PFSK-1 (cell line): ENCODE measurements at regions not wholly inside any gene's neighbourhood (a gene's known extent, or its start where the extent isn't known, plus 50 kb on each side); places are given as distances from the start of the nearest gene placed in this dataset.

Experiments
- FOXP2 ChIP-seq: optimal IDR thresholded peaks from 2 replicates; pipeline ENCODE3; 2011; ENCODE audit warnings: borderline replicate concordance, control low read depth, inconsistent platforms; ENCODE audit not compliant: insufficient read depth; ENCODE audit errors: extremely low read length, extremely low read depth
- POLR2AphosphoS5 ChIP-seq: IDR thresholded peaks from 2 replicates; pipeline ENCODE4 v1.6.1; 2012; ENCODE audit warnings: low read depth, mild to moderate bottlenecking, control low read depth, low read length, moderate library complexity
- REST ChIP-seq, 2 experiments: IDR thresholded peaks; 2 replicates each; pipeline versions ENCODE4 v1.6.1 to v1.8.0; 2011 to 2012; ENCODE audit warnings: low read depth in 2 of 2, low read length in 2 of 2, control low read depth in 1 of 2, inconsistent platforms in 1 of 2, mild to moderate bottlenecking in 1 of 2, moderate library complexity in 1 of 2; ENCODE audit not compliant: insufficient read depth in 1 of 2
- SIN3A ChIP-seq: IDR thresholded peaks from 2 replicates; pipeline ENCODE4 v1.6.1; 2012; ENCODE audit warnings: mild to moderate bottlenecking, low read length, moderate library complexity, borderline replicate concordance; ENCODE audit not compliant: insufficient read depth
- TAF1 ChIP-seq: IDR thresholded peaks from 2 replicates; pipeline ENCODE4 v1.6.1; 2012; ENCODE audit warnings: low read length, control low read depth, borderline replicate concordance; ENCODE audit not compliant: insufficient read depth

- no peak for TF ChIP-seq REST (IDR thresholded peaks at IDR 0.05; ENCODE audit: insufficient read depth in 1 of 2, low read depth in 2 of 2, low read length in 2 of 2)
- TF ChIP-seq SIN3A: no peak
- TF ChIP-seq FOXP2: no peak
- TF ChIP-seq POLR2AphosphoS5: no peak
- no peak for TF ChIP-seq TAF1
Observed at GRCh38 chr3:176850498-176850897, 346.8 kb downstream of the TBL1XR1 start.

GRCh38 chr3:176848431-176849214, 348.7 kb downstream of the TBL1XR1 start:
- TF ChIP-seq REST (IDR thresholded peaks at IDR 0.05; ENCODE audit: insufficient read depth in 1 of 2, low read depth in 2 of 2, low read length in 2 of 2): no peak

- TF ChIP-seq TAF1: no peak
- TF ChIP-seq REST (IDR thresholded peaks at IDR 0.05; ENCODE audit: insufficient read depth in 1 of 2, low read depth in 2 of 2, low read length in 2 of 2): no peak
- TF ChIP-seq SIN3A: no peak
- TF ChIP-seq POLR2AphosphoS5: no peak
- TF ChIP-seq FOXP2: no peak
Observed at GRCh38 chr3:176842914-176843313, 354.4 kb downstream of the TBL1XR1 start.

GRCh38 chr3:176840641-176841286, 356.5 kb downstream of the TBL1XR1 start:
- TF ChIP-seq POLR2AphosphoS5 (no peak), REST (IDR thresholded peaks at IDR 0.05; ENCODE audit: insufficient read depth in 1 of 2, low read depth in 2 of 2, low read length in 2 of 2) (no peak), TAF1 (no peak), FOXP2 (no peak), SIN3A (no peak)
